ENCODE measurements at regions not wholly inside any gene's neighbourhood (a gene's known extent, or its start where the extent isn't known, plus 50 kb on each side); places are given as distances from the start of the nearest gene placed in this dataset.

DNA sequence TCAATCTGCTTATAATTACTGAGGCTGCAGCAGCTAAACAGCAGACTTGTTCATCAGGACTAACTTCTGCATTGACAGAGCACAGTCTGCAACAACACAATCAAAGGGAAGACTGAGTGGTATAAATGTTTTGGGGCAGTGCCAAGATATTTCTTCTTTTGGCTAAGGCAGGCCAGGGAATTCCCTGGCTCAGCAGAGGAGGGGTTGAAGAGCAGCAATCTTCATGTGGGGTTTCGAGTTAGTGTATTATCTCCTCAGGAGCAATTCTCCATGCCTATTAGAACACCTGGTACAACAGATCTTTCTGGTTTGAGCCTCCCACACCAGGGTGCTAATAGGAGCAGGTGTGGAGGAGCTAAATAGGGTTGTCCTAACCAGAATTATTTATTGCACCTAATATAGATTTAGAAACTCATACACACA is 103.0 kb upstream of the STK17B start:
- Mint-ChIP-seq H3K9me3 (peaks cover 0 to 2% (median 0%) of the 10 kb centered on the region in 7 donors), H3K36me3 (no peaks in the 10 kb centered on the region), H3K27me3 (ENCODE audit: low read depth in 3 of 3) (peaks cover 0 to 1% (median 0%) of the 10 kb centered on the region in 3 donors), H3K4me1 (peaks cover 39% of the 10 kb centered on the region), H3K27ac (peak overlapping the region in 5 of 7 donors; percentile 46 to 74 (median 59)), H3K4me3 (no peak overlapping the region)
- H3K79me2 ChIP-seq (ENCODE audit: insufficient read depth, low read length): no peaks in the 10 kb centered on the region
- peak overlapping the region in 1 of 3 experiments; percentile 6 for H3K4me3 ChIP-seq (replicated peaks in 1 of 3; ENCODE audit: low read depth in 2 of 3, low read length in 3 of 3)
- H3K36me3 ChIP-seq (replicated peaks in 1 of 2; ENCODE audit: control insufficient read depth in 1 of 2, insufficient read depth in 2 of 2, low read length in 2 of 2): no peaks in the 10 kb centered on the region
- peak in 2 of 3 donors; percentile 36 to 45 for DNase-seq
- no peak overlapping the region for H3K27ac ChIP-seq (ENCODE audit: low read depth in 1 of 2, low read length in 2 of 2)
- no peaks in the 10 kb centered on the region for H3K9me3 ChIP-seq (replicated peaks in 1 of 2; ENCODE audit: control insufficient read depth in 1 of 2, insufficient read depth in 1 of 2, low read length in 2 of 2)
- H3K4me1 ChIP-seq (ENCODE audit: control insufficient read depth in 1 of 2, insufficient read depth in 2 of 2, low read length in 2 of 2): peaks cover 28 to 42% of the 10 kb centered on the region in 2 donors
- H2AFZ ChIP-seq (ENCODE audit: insufficient read depth, low read depth, low read length, poor library complexity, severe bottlenecking): peak overlapping the region; percentile 9
- no peak for TF ChIP-seq CTCF (IDR thresholded peaks at IDR 0.05)
- no CpG with 5 or more reads among the region's 1 CpG for WGBS (ENCODE audit: insufficient coverage)
- H4K20me1 ChIP-seq (ENCODE audit: insufficient read depth, low read length): no peaks in the 10 kb centered on the region
- no peaks in the 10 kb centered on the region for H3K27me3 ChIP-seq (ENCODE audit: control insufficient read depth in 2 of 2, insufficient read depth in 2 of 2, low read length in 2 of 2)
- H3K4me2 ChIP-seq (replicated peaks; ENCODE audit: extremely low read depth, low read length, poor library complexity, severe bottlenecking): no peak overlapping the region
- H3K9ac ChIP-seq (ENCODE audit: insufficient read depth, low read length, poor library complexity, severe bottlenecking): no peak overlapping the region
- intact Hi-C loops (cut with micrococcal nuclease): loop anchor here in 1 of 2 donors (10.0 kb wide), 1 partner anchor 200 kb away; no protein-coding TSS in a partner anchor

DNA sequence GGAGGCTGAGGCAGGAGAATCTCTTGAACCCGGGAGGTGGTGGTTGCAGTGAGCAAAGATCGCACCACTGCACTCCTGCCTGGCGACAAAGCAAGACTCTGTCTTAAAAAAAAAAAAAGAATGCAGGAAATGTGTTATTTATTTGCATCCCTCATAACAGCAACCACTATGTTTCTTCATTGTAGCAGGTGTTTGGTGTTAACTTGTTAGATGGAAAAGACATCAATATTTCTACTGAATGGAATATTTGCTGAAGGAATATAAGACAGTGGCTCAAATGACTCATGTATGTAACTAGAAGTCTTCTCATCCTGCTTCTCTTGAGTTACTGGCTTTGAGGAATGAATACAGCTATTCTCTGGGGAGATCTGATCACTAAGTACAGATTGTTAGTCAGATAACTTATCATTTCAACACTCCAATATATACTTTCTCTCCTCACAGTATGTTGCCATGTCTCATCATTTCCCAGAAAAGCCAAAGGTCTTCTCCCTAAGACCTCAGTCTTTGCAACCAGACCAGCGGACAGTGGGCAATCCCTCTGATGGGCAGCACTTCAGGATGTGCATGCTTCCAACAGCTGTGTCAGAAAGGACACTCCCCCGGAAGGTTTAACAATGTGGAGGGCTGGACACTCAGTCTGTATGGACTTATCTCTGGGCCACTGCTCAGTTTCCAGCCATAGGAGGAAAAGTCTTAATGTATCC is 104.4 kb upstream of the STK17B start:
- Histone ChIP-seq H3K4me2 (replicated peaks; ENCODE audit: extremely low read depth, low read length, poor library complexity, severe bottlenecking) (no peak overlapping the region), H3K4me3 (replicated peaks in 1 of 3; ENCODE audit: low read depth in 2 of 3, low read length in 3 of 3) (no peak overlapping the region), H3K9ac (ENCODE audit: insufficient read depth, low read length, poor library complexity, severe bottlenecking) (no peak overlapping the region), H3K27ac (ENCODE audit: low read depth in 1 of 2, low read length in 2 of 2) (no peak overlapping the region), H3K4me1 (ENCODE audit: control insufficient read depth in 1 of 2, insufficient read depth in 2 of 2, low read length in 2 of 2) (peaks cover 20 to 32% of the 10 kb centered on the region in 2 donors), H2AFZ (ENCODE audit: insufficient read depth, low read depth, low read length, poor library complexity, severe bottlenecking) (no peak overlapping the region), H4K20me1 (ENCODE audit: insufficient read depth, low read length) (no peaks in the 10 kb centered on the region), H3K9me3 (replicated peaks in 1 of 2; ENCODE audit: control insufficient read depth in 1 of 2, insufficient read depth in 1 of 2, low read length in 2 of 2) (no peaks in the 10 kb centered on the region), H3K79me2 (ENCODE audit: insufficient read depth, low read length) (no peaks in the 10 kb centered on the region), H3K27me3 (ENCODE audit: control insufficient read depth in 2 of 2, insufficient read depth in 2 of 2, low read length in 2 of 2) (no peaks in the 10 kb centered on the region), H3K36me3 (replicated peaks in 1 of 2; ENCODE audit: control insufficient read depth in 1 of 2, insufficient read depth in 2 of 2, low read length in 2 of 2) (no peaks in the 10 kb centered on the region)
- Mint-ChIP-seq H3K4me3 (no peak overlapping the region), H3K9me3 (peaks cover 0 to 2% (median 0%) of the 10 kb centered on the region in 7 donors), H3K27me3 (ENCODE audit: low read depth in 3 of 3) (no peaks in the 10 kb centered on the region), H3K4me1 (peaks cover 30% of the 10 kb centered on the region), H3K27ac (peak overlapping the region in 2 of 7 donors; percentile 71 to 79), H3K36me3 (no peaks in the 10 kb centered on the region)
- intact Hi-C loops (cut with micrococcal nuclease): loop anchor here in 1 of 2 donors (10.0 kb wide), 1 partner anchor 201 kb away; no protein-coding TSS in a partner anchor
- WGBS (ENCODE audit: insufficient coverage): 95% methylated on average over 2 of the region's 5 CpGs
- TF ChIP-seq CTCF (IDR thresholded peaks at IDR 0.05): no peak
- no peak for DNase-seq

All from CD14-positive monocyte (primary cell).